A549 (cell line): ENCODE measurements at regions not wholly inside any gene's neighbourhood (a gene's known extent, or its start where the extent isn't known, plus 50 kb on each side); places are given as distances from the start of the nearest gene placed in this dataset.

ENCODE experiments used
- CTCF ChIP-seq: fragments of >200 bp; sonication (Bioruptor Twin); formaldehyde crosslinking; IDR thresholded peaks from 3 replicates; pipeline ENCODE4 v1.5.1; 2016
- EP300 ChIP-seq, 2 experiments: fragments of >200 bp; sonication (Bioruptor Twin); formaldehyde crosslinking; IDR thresholded peaks; 2 replicates in 1 of 2; 3 replicates in 1 of 2; pipeline ENCODE4 v1.6.1; 2016 to 2017
- ESRRA ChIP-seq: fragments of 150-350 bp; IDR thresholded peaks from 2 replicates; pipeline ENCODE4 v1.6.1; 2014; ENCODE audit warnings: mild to moderate bottlenecking, low read length, borderline replicate concordance
- HMGXB4 ChIP-seq: fragments of 250-450 bp; sonication (Bioruptor Pico); IDR thresholded peaks from 2 replicates; pipeline ENCODE4 v1.5.0; 2021; ENCODE audit warnings: mild to moderate bottlenecking, moderate library complexity, borderline replicate concordance
- JUNB ChIP-seq: fragments of >200 bp; sonication (Bioruptor Twin); formaldehyde crosslinking; IDR thresholded peaks from 2 replicates; pipeline ENCODE4 v1.6.1; 2016
- MAX ChIP-seq: IDR thresholded peaks from 2 replicates; pipeline ENCODE4 v1.6.1; 2012
- NPAS2 ChIP-seq: fragments of 250-450 bp; sonication (Bioruptor Pico); IDR thresholded peaks from 2 replicates; pipeline ENCODE4 v1.8.0; 2022; ENCODE audit warnings: mild to moderate bottlenecking, moderate library complexity, borderline replicate concordance
- POLR2A ChIP-seq: IDR thresholded peaks from 2 replicates; pipeline ENCODE4 v1.6.1; 2012; ENCODE audit warnings: mild to moderate bottlenecking, low read length
- RAD21 ChIP-seq, 2 experiments: fragments of >200 bp in 1 of 2; sonication (Bioruptor Twin) in 1 of 2; formaldehyde crosslinking in 1 of 2; IDR thresholded peaks in 1 of 2; conservative IDR thresholded peaks in 1 of 2; 2 replicates in 1 of 2; 3 replicates in 1 of 2; pipeline ENCODE4 v1.6.1; 2012 to 2018; ENCODE audit warnings: inconsistent platforms in 1 of 2
- RFX5 ChIP-seq: fragments of 450-650 bp; IDR thresholded peaks from 2 replicates; pipeline ENCODE4 v1.7.1; 2014; ENCODE audit warnings: antibody characterized with exemption, mild to moderate bottlenecking, moderate library complexity
- RNF2 ChIP-seq: fragments of 200-600 bp; sonication (generic); IDR thresholded peaks from 2 replicates; pipeline ENCODE4 v1.6.1; 2016; ENCODE audit warnings: low read depth, mild to moderate bottlenecking, antibody characterized with exemption, moderate library complexity, borderline replicate concordance
- SMC3 ChIP-seq: fragments of >200 bp; sonication (Bioruptor Twin); formaldehyde crosslinking; IDR thresholded peaks from 3 replicates; pipeline ENCODE4 v1.6.1; 2018; ENCODE audit warnings: inconsistent platforms

- TF ChIP-seq HMGXB4 (no peak), RNF2 (no peak), CTCF (no peak), MAX (no peak), POLR2A (no peak), JUNB (no peak), SMC3 (no peak), ESRRA (no peak), NPAS2 (no peak), EP300 (IDR thresholded peaks at IDR 0.05) (no peak), RFX5 (no peak), RAD21 (conservative IDR thresholded peaks at IDR 0.05 in 1 of 2, IDR thresholded peaks at IDR 0.05 in 1 of 2) (no peak)
These were observed 58.5 kb upstream of the CREB1 start for GRCh38 chr2:207471261-207471660.
